Subcutaneous abdominal adipose tissue (tissue), 5 donors: ENCODE measurements at regions not wholly inside any gene's neighbourhood (a gene's known extent, or its start where the extent isn't known, plus 50 kb on each side); places are given as distances from the start of the nearest gene placed in this dataset.
"Not testable (repeated sequence)": the region's sequence is repeated elsewhere in the genome, so short reads cannot be mapped to it uniquely, and the experiment has no call there.

Source experiments
- H3K27ac ChIP-seq: one replicate; pipeline ENCODE4 v1.7.0; 2013; ENCODE audit warnings: low read depth, mild to moderate bottlenecking, inconsistent platforms, low read length, moderate library complexity
- H3K27me3 ChIP-seq, 5 donors: one replicate each; pipeline ENCODE4 v1.7.0; 2013; ENCODE audit warnings: low read length in 5 of 5, inconsistent platforms in 1 of 5; ENCODE audit not compliant: control insufficient read depth in 5 of 5, insufficient read depth in 4 of 5
- H3K36me3 ChIP-seq, 5 donors: one replicate each; pipeline ENCODE4 v1.7.0; 2013; ENCODE audit warnings: low read length in 5 of 5; ENCODE audit not compliant: control insufficient read depth in 5 of 5, insufficient read depth in 5 of 5
- H3K4me1 ChIP-seq, 5 donors: one replicate each; pipeline ENCODE4 v1.7.0; 2013; ENCODE audit warnings: low read length in 5 of 5, mild to moderate bottlenecking in 3 of 5, moderate library complexity in 1 of 5; ENCODE audit not compliant: control insufficient read depth in 5 of 5, insufficient read depth in 5 of 5
- H3K4me3 ChIP-seq, 5 donors: one replicate each; pipeline ENCODE4 v1.7.0; 2013; ENCODE audit warnings: low read length in 5 of 5, low read depth in 1 of 5
- H3K9ac ChIP-seq, 5 donors: one replicate each; pipeline ENCODE4 v1.7.0; 2013; ENCODE audit warnings: low read length in 5 of 5, mild to moderate bottlenecking in 4 of 5, moderate library complexity in 3 of 5
- H3K9me3 ChIP-seq, 5 donors: one replicate each; pipeline ENCODE4 v1.7.0; 2013; ENCODE audit warnings: low read length in 5 of 5; ENCODE audit not compliant: control insufficient read depth in 5 of 5
- donor health status: healthy.
- donor health status: healthy.
- donor health status: healthy.
- donor health status: healthy.
- donor health status: healthy.

DNA sequence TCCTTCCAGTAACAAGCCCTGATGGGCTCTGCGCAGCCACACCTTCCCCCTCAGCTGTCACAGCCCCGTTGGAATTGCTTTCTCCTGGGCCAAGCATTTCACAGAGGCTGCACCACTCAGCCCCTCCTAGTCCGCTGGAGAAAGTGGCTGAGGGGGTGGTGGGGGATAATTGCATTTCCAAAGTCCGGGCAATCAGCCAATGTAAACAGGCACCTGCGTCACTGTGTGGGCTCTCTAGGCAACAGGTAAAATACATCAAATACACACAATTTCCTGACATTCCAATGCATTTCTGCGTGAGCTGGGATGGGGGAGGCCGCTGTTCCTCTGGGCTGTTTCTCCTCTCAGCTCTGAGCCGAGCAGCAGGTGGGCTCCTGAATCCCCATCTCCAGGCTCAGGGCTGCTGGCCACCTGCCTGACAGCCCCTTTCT, 281.1 kb downstream of the ADGRD1 start:
- H3K27me3 ChIP-seq, result peaks cover 0 to 13% (median 0%) of the 10 kb centered on the region in 5 donors

DNA sequence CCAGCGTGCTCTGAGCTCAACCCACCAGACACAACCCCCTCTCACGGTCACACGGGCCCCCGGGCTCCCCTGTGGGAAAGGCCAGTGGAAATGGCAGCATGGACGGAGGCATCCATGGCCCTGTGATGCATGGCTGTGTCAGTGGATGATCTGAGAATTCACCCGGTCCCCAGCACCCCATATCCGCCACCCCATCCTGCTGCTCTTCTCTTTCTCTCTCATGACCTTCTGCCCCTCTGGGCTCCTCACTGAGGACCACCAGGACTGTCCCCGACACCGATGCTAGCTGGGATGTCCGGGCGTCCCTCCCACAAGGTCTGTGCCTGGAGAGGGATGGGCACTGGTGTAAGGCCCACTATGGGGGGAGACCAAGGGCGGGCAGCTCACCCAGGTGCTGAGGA, 282.2 kb downstream of the ADGRD1 start:
- Histone ChIP-seq H3K4me3 (no peak overlapping the region), H3K9ac (no peak overlapping the region), H3K4me1 (peaks cover 0 to 19% (median 6%) of the 10 kb centered on the region in 5 donors), H3K9me3 (peaks cover 0 to 10% (median 6%) of the 10 kb centered on the region in 5 donors), H3K36me3 (no peaks in the 10 kb centered on the region), H3K27me3 (peaks cover 0 to 4% (median 0%) of the 10 kb centered on the region in 5 donors), H3K27ac (no peak overlapping the region)

More for the DNA sequence above, 281.1 kb downstream of the ADGRD1 start:
- Histone ChIP-seq H3K4me1 (peaks cover 0 to 29% (median 13%) of the 10 kb centered on the region in 5 donors), H3K9me3 (peaks cover 0 to 10% (median 6%) of the 10 kb centered on the region in 5 donors)
- not testable (repeated sequence) for H3K9ac ChIP-seq, H3K36me3 ChIP-seq, H3K27ac ChIP-seq, H3K4me3 ChIP-seq

GRCh38 chr12:131239384-131240094, 285.8 kb downstream of the ADGRD1 start:
- Histone ChIP-seq H3K27me3 (peaks cover 0 to 3% (median 0%) of the 10 kb centered on the region in 5 donors), H3K4me3 (no peak overlapping the region), H3K36me3 (no peaks in the 10 kb centered on the region), H3K27ac (no peak overlapping the region), H3K9me3 (peaks cover 0 to 9% (median 0%) of the 10 kb centered on the region in 5 donors), H3K9ac (no peak overlapping the region), H3K4me1 (peaks cover 0 to 9% (median 0%) of the 10 kb centered on the region in 5 donors)

DNA sequence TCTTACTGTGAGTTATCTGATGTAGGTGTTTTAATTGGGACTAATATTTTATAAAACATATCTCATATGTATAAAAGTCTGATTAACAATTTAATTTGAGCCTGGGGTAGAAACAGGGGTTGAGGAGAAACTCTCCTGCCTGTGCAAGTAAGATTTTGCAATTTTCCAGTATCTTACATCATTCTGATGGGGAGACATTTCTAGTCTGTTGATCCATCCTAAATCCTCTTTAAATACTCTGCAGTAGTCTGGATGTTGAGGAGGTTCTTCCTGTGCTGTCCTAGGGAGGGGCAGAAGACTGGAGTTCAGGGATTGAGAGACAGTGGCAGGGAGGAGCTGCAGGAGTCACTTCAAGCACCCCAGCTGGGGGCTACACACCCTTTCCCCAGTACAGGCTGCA, 287.8 kb downstream of the ADGRD1 start:
- H3K9me3 ChIP-seq, result peaks cover 0 to 9% (median 0%) of the 10 kb centered on the region in 5 donors
- no peak overlapping the region for H3K9ac ChIP-seq

GRCh38 chr12:131242741-131243496, 289.2 kb downstream of the ADGRD1 start:
- H3K9me3 ChIP-seq, result peaks cover 0 to 9% (median 0%) of the 10 kb centered on the region in 5 donors
- no peak overlapping the region for H3K27ac ChIP-seq
- no peak overlapping the region for H3K9ac ChIP-seq
- H3K27me3 ChIP-seq, result peaks cover 0 to 10% (median 5%) of the 10 kb centered on the region in 5 donors
- H3K4me1 ChIP-seq, result no peaks in the 10 kb centered on the region
- no peak overlapping the region for H3K4me3 ChIP-seq
- H3K36me3 ChIP-seq, result no peaks in the 10 kb centered on the region

More for the DNA sequence above, 287.8 kb downstream of the ADGRD1 start:
- Histone ChIP-seq H3K27me3 (peaks cover 0 to 10% (median 5%) of the 10 kb centered on the region in 5 donors), H3K4me1 (peaks cover 0 to 3% (median 0%) of the 10 kb centered on the region in 5 donors), H3K27ac (no peak overlapping the region), H3K36me3 (no peaks in the 10 kb centered on the region), H3K4me3 (no peak overlapping the region)

- H3K27ac ChIP-seq, H3K4me1 ChIP-seq, H3K36me3 ChIP-seq, H3K4me3 ChIP-seq, H3K9me3 ChIP-seq, H3K9ac ChIP-seq: not testable (repeated sequence)
- H3K27me3 ChIP-seq, result peaks cover 0 to 12% (median 5%) of the 10 kb centered on the region in 5 donors
These were observed 290.5 kb downstream of the ADGRD1 start for GRCh38 chr12:131244157-131244688.

- H3K4me3 ChIP-seq, H3K9me3 ChIP-seq, H3K27ac ChIP-seq, H3K9ac ChIP-seq, H3K36me3 ChIP-seq: not testable (repeated sequence)
- H3K27me3 ChIP-seq, result peaks cover 0 to 12% (median 5%) of the 10 kb centered on the region in 5 donors
- peaks cover 4 to 13% (median 6%) of the 10 kb centered on the region in 5 donors for H3K4me1 ChIP-seq
These were observed 291.5 kb downstream of the ADGRD1 start for GRCh38 chr12:131245161-131245560.

DNA sequence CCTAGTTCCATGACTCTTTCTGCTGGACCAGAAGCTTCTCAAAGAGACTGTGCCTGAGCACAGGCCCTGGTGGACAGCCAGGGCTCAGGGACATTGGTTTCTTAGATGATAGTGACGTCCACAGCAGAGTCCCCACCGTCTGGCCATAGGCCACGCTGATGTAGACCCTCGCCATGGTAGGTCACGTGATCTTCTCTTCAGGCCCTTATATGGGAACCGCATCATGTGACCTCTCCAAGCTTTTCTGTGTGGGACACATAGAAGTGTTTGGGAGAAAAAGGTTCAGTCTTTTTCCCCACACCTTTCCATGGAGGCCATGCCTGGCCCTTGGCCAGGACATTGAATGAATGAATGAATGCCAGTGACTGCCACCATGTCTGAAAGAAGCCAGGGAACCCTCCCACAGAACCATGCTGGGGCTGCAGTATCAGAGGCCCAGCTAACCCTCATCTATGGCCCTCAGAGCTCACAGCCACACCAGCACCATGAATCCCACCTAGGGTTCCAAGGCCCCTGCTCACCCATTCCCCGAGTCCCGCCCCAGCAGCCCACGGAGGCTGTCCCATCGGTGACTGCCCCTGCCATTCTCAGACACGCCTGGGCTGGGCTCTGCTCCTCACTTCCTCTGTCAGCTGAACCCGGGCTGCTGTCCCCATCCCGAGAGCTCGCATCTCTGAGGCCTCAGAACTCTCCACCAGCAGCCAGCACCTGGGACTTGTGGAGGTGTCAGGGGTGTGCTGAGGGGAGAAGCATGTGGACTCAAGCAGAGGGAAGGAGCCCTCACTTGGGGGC, 292.1 kb downstream of the ADGRD1 start:
- peaks cover 0 to 9% (median 0%) of the 10 kb centered on the region in 5 donors for H3K9me3 ChIP-seq
- no peak overlapping the region for H3K4me3 ChIP-seq
- peaks cover 0 to 12% (median 5%) of the 10 kb centered on the region in 5 donors for H3K27me3 ChIP-seq
- peaks cover 6 to 19% (median 12%) of the 10 kb centered on the region in 5 donors for H3K4me1 ChIP-seq
- H3K36me3 ChIP-seq, result no peaks in the 10 kb centered on the region
- H3K27ac ChIP-seq, result no peak overlapping the region
- no peak overlapping the region for H3K9ac ChIP-seq

- H3K27me3 ChIP-seq, result peaks cover 0 to 21% (median 7%) of the 10 kb centered on the region in 5 donors
- peaks cover 13 to 21% (median 13%) of the 10 kb centered on the region in 5 donors for H3K4me1 ChIP-seq
- H3K9me3 ChIP-seq, H3K27ac ChIP-seq, H3K9ac ChIP-seq, H3K36me3 ChIP-seq, H3K4me3 ChIP-seq: not testable (repeated sequence)
These were observed 293.5 kb downstream of the ADGRD1 start for GRCh38 chr12:131247026-131247725.
